IMR-90 (cell line): ENCODE measurements at regions not wholly inside any gene's neighbourhood (a gene's known extent, or its start where the extent isn't known, plus 50 kb on each side); places are given as distances from the start of the nearest gene placed in this dataset.

ENCODE experiments used
- ATAC-seq: fragments of 200-7000 bp; cut with Tn5 transposase; 2 replicates; pipeline ENCODE4 v1.9.1; 2020; ENCODE audit warnings: low read depth, mild to moderate bottlenecking, moderate library complexity
- BruUV-seq: library from RNA; stranded (reverse); fragments of 400-500 nt; replicated peaks from 2 replicates; lab custom pipeline; 2021; lab: Mats Ljungman, UMichigan
- CTCF ChIA-PET: fragments of 300-600 bp; formaldehyde crosslinking; extraction: SDS; loops from one replicate; lab custom pipeline; 2021; ENCODE audit warnings: antibody characterized with exemption; lab: Yijun Ruan, JAX
- POLR2A ChIA-PET: fragments of 300-600 bp; sonication (Branson Sonifier 250); formaldehyde crosslinking; loops from one replicate; lab custom pipeline; 2022; ENCODE audit warnings: antibody characterized with exemption; ENCODE audit not compliant: unreplicated experiment; lab: Charles Lee
- DNase-seq: peaks from one replicate; pipeline ENCODE4 v3.0.0; 2013
- H2AFZ ChIP-seq: replicated peaks from 2 replicates; pipeline ENCODE3; 2013; ENCODE audit warnings: low read length, mild to moderate bottlenecking; ENCODE audit not compliant: poor library complexity
- H2AK5ac ChIP-seq: 2 replicates; pipeline ENCODE4 v1.6.1; 2013; ENCODE audit warnings: low read depth, low read length, inconsistent platforms
- H2AK9ac ChIP-seq: replicated peaks from 2 replicates; pipeline ENCODE3; 2013; ENCODE audit warnings: mild to moderate bottlenecking, low read depth, low read length, moderate library complexity; ENCODE audit not compliant: poor library complexity
- H2BK120ac ChIP-seq: 2 replicates; pipeline ENCODE4 v1.6.1; 2013; ENCODE audit warnings: low read depth, low read length, inconsistent platforms
- H2BK15ac ChIP-seq: 3 replicates; pipeline ENCODE4 v1.6.1; 2013; ENCODE audit warnings: low read depth, low read length, inconsistent platforms
- H2BK20ac ChIP-seq: 2 replicates; pipeline ENCODE4 v1.6.1; 2013; ENCODE audit warnings: low read depth, mild to moderate bottlenecking, inconsistent platforms, low read length, moderate library complexity
- H2BK5ac ChIP-seq: 2 replicates; pipeline ENCODE4 v1.6.1; 2013; ENCODE audit warnings: mild to moderate bottlenecking, low read depth, low read length, inconsistent platforms; ENCODE audit not compliant: poor library complexity, severe bottlenecking
- H3K14ac ChIP-seq: replicated peaks from 2 replicates; pipeline ENCODE4 v1.6.1; 2013; ENCODE audit warnings: low read depth, low read length, inconsistent platforms
- H3K18ac ChIP-seq: 2 replicates; pipeline ENCODE4 v1.6.1; 2013; ENCODE audit warnings: low read depth, low read length, control low read depth
- H3K23ac ChIP-seq: 2 replicates; pipeline ENCODE4 v1.6.1; 2013; ENCODE audit warnings: low read depth, low read length, inconsistent platforms
- H3K27ac ChIP-seq: 2 replicates; pipeline ENCODE4 v1.5.1; 2013; ENCODE audit warnings: mild to moderate bottlenecking, control low read depth, low read length; ENCODE audit not compliant: insufficient read depth
- H3K27me3 ChIP-seq: 2 replicates; pipeline ENCODE4 v1.6.1; 2013; ENCODE audit warnings: low read length; ENCODE audit not compliant: control insufficient read depth, insufficient read depth
- H3K36me3 ChIP-seq: 2 replicates; pipeline ENCODE4 v1.6.1; 2013; ENCODE audit warnings: low read length, mixed read lengths; ENCODE audit not compliant: control insufficient read depth, insufficient read depth
- H3K4ac ChIP-seq: 2 replicates; pipeline ENCODE4 v1.6.1; 2013; ENCODE audit warnings: low read depth, low read length, inconsistent platforms
- H3K4me1 ChIP-seq: 2 replicates; pipeline ENCODE4 v1.6.1; 2013; ENCODE audit warnings: low read length, mixed read lengths; ENCODE audit not compliant: control insufficient read depth, insufficient read depth
- H3K4me2 ChIP-seq: 2 replicates; pipeline ENCODE4 v1.6.1; 2013; ENCODE audit warnings: low read depth, mild to moderate bottlenecking, control low read depth, low read length, moderate library complexity
- H3K4me3 ChIP-seq: 2 replicates; pipeline ENCODE4 v1.5.1; 2013; ENCODE audit warnings: low read depth, mild to moderate bottlenecking, control low read depth, low read length, moderate library complexity; ENCODE audit not compliant: insufficient read depth
- H3K56ac ChIP-seq: 2 replicates; pipeline ENCODE4 v1.6.1; 2013; ENCODE audit warnings: low read length, inconsistent platforms; ENCODE audit not compliant: insufficient read depth; ENCODE audit errors: extremely low read depth
- H3K79me1 ChIP-seq, 2 experiments: 2 replicates each; pipeline ENCODE4 v1.6.1; 2013; ENCODE audit warnings: low read length in 2 of 2, inconsistent platforms in 1 of 2, low read depth in 1 of 2
- H3K9ac ChIP-seq: 2 replicates; pipeline ENCODE4 v1.6.1; 2013; ENCODE audit warnings: low read depth, low read length, control low read depth
- H3K9me1 ChIP-seq: 2 replicates; pipeline ENCODE4 v1.6.1; 2013; ENCODE audit warnings: low read length, inconsistent platforms; ENCODE audit not compliant: insufficient read depth
- H3K9me3 ChIP-seq: 2 replicates; pipeline ENCODE4 v1.6.1; 2013; ENCODE audit warnings: low read length; ENCODE audit not compliant: control insufficient read depth, insufficient read depth
- H4K20me1 ChIP-seq: 2 replicates; pipeline ENCODE4 v1.6.1; 2013; ENCODE audit warnings: low read length, inconsistent platforms; ENCODE audit not compliant: insufficient read depth
- H4K5ac ChIP-seq: 2 replicates; pipeline ENCODE4 v1.6.1; 2013; ENCODE audit warnings: mild to moderate bottlenecking, low read depth, low read length, control low read depth
- H4K8ac ChIP-seq, 2 experiments: 2 replicates each; pipeline ENCODE4 v1.6.1; 2013; ENCODE audit warnings: low read depth in 2 of 2, low read length in 2 of 2, control low read depth in 1 of 2, inconsistent platforms in 1 of 2
- H4K91ac ChIP-seq: 2 replicates; pipeline ENCODE4 v1.6.1; 2013; ENCODE audit warnings: low read depth, low read length, inconsistent platforms; ENCODE audit not compliant: insufficient read depth
- BHLHE40 ChIP-seq: fragments of 150-350 bp; IDR thresholded peaks from 2 replicates; pipeline ENCODE4 v1.6.1; 2016; ENCODE audit warnings: mild to moderate bottlenecking, low read depth, low read length
- CEBPB ChIP-seq: IDR thresholded peaks from 2 replicates; pipeline ENCODE4 v1.6.1; 2012; ENCODE audit warnings: low read depth, low read length, improper control_type of control experiment
- CHD1 ChIP-seq: IDR thresholded peaks from 2 replicates; pipeline ENCODE4 v1.6.1; 2012; ENCODE audit warnings: low read depth, low read length, improper control_type of control experiment
- CTCF ChIP-seq: conservative IDR thresholded peaks from 2 replicates; pipeline ENCODE4 v1.5.1; 2012; ENCODE audit warnings: mild to moderate bottlenecking, low read depth, low read length, improper control_type of control experiment
- NFE2L2 ChIP-seq: fragments of 150-350 bp; IDR thresholded peaks from 2 replicates; pipeline ENCODE4 v1.6.1; 2016; ENCODE audit warnings: low read depth, mild to moderate bottlenecking, low read length
- RAD21 ChIP-seq: IDR thresholded peaks from 2 replicates; pipeline ENCODE4 v1.6.1; 2012; ENCODE audit warnings: low read length, improper control_type of control experiment
- RCOR1 ChIP-seq: IDR thresholded peaks from 2 replicates; pipeline ENCODE4 v1.6.1; 2012; ENCODE audit warnings: mild to moderate bottlenecking, low read length, improper control_type of control experiment; ENCODE audit not compliant: insufficient replicate concordance
- SMC3 ChIP-seq: fragments of 150-350 bp; IDR thresholded peaks from 2 replicates; pipeline ENCODE4 v1.6.1; 2016; ENCODE audit warnings: low read depth, mild to moderate bottlenecking, antibody characterized with exemption, low read length, moderate library complexity
- WGBS, 2 experiments: methylation state at CpG; one replicate each; pipeline versions ENCODE4 v1.1.5 to v1.1.7; 2013; ENCODE audit warnings: missing lambda C conversion rate in 2 of 2; ENCODE audit not compliant: insufficient read length in 1 of 2; ENCODE audit errors: extremely low coverage in 2 of 2; 5-methylcytosine and 5-hydroxymethylcytosine counted together
- dilution Hi-C: fragments of 300-500 bp; cut with HindIII; formaldehyde crosslinking; loops from one replicate; pipeline ENCODE4 v1.14.3; 2018; ENCODE audit warnings: low sequenced_read_pairs; ENCODE audit not compliant: unreplicated experiment
- in situ Hi-C: fragments of 300-500 bp; cut with MboI; formaldehyde crosslinking; loops from 3 replicates; pipeline ENCODE4 v1.14.3; 2019; ENCODE audit warnings: low sequenced_read_pairs, inconsistent platforms, mixed read lengths
- intact Hi-C: fragments of 100-400 bp; cut with micrococcal nuclease; formaldehyde crosslinking; loops from 2 replicates; pipeline ENCODE4 v1.10.0; 2022
- TF ChIP-seq, protein P1 (sequence below): fragments of 150-350 bp; IDR thresholded peaks from 2 replicates; pipeline ENCODE4 v1.6.1; 2017; ENCODE audit warnings: mild to moderate bottlenecking, antibody characterized with exemption, low read length, low read depth
- TF ChIP-seq, protein P2 (sequence below): fragments of 150-350 bp; IDR thresholded peaks from 2 replicates; pipeline ENCODE4 v1.6.1; 2016; ENCODE audit warnings: low read depth, mild to moderate bottlenecking, low read length, moderate library complexity, borderline replicate concordance

DNA sequence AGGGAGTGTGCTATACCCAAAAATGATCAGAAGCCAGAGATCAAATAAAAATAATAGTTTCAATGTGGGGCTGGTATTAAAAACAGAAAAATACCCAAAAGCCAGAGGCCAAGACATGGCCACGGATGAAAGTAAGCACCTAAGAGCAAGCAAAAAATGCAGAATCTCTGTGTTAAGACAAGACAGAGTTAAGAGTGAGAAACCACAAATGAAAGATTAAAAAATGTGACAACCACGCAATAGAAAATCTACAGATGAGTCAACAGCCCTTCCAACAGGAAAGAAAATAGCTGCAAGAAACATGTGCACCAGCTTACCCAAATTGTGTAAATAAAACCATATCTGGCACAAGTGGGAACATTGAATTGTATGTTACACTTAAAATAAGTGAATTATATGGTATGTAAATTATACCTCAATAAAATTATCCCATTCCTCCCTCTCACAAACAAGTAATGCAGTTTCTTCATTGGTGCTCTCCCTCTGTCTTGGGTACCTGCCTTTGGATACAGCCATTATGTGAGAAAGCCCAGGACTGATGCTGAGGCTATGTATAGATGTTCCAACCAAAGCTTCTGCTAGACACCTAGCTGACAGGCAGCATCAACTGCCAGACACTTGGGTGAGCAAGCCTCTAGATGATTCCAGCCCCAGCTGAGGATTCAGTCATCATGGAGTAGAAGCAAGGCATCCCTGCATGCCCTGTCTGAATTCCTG lies 55.3 kb upstream of the UFL1 start:
- POLR2A ChIA-PET = no interaction called here
- DNase-seq = no peak
- Histone ChIP-seq H3K36me3 (no peaks in the 10 kb centered on the region), H3K27ac (no peak overlapping the region), H3K4me3 (no peak overlapping the region), H2BK5ac (no peak overlapping the region), H3K79me1 (no peaks in the 10 kb centered on the region), H2AK9ac (no peak overlapping the region), H3K14ac (no peak overlapping the region), H4K91ac (no peak overlapping the region), H3K18ac (no peak overlapping the region), H3K9ac (no peak overlapping the region), H2BK20ac (no peak overlapping the region), H3K27me3 (no peaks in the 10 kb centered on the region), H3K4me1 (no peaks in the 10 kb centered on the region), H3K9me1 (no peaks in the 10 kb centered on the region), H3K4me2 (no peak overlapping the region), H2BK15ac (no peak overlapping the region), H3K4ac (no peak overlapping the region), H4K20me1 (no peaks in the 10 kb centered on the region), H3K9me3 (no peaks in the 10 kb centered on the region), H3K23ac (no peak overlapping the region), H2BK120ac (no peak overlapping the region), H2AK5ac (no peak overlapping the region), H3K56ac (no peak overlapping the region), H2AFZ (no peak overlapping the region), H4K5ac (no peak overlapping the region), H4K8ac (no peak overlapping the region)
- TF ChIP-seq CTCF = no peak
- TF ChIP-seq CHD1 = no peak
- no peak for TF ChIP-seq RCOR1
- no peak for TF ChIP-seq CEBPB
- no peak for TF ChIP-seq RAD21
- TF ChIP-seq, protein P1, sequence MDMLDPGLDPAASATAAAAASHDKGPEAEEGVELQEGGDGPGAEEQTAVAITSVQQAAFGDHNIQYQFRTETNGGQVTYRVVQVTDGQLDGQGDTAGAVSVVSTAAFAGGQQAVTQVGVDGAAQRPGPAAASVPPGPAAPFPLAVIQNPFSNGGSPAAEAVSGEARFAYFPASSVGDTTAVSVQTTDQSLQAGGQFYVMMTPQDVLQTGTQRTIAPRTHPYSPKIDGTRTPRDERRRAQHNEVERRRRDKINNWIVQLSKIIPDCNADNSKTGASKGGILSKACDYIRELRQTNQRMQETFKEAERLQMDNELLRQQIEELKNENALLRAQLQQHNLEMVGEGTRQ = no peak
- TF ChIP-seq BHLHE40 = no peak
- no peak for TF ChIP-seq SMC3
- TF ChIP-seq, protein P2, sequence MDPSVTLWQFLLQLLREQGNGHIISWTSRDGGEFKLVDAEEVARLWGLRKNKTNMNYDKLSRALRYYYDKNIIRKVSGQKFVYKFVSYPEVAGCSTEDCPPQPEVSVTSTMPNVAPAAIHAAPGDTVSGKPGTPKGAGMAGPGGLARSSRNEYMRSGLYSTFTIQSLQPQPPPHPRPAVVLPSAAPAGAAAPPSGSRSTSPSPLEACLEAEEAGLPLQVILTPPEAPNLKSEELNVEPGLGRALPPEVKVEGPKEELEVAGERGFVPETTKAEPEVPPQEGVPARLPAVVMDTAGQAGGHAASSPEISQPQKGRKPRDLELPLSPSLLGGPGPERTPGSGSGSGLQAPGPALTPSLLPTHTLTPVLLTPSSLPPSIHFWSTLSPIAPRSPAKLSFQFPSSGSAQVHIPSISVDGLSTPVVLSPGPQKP = no peak
- no peak for TF ChIP-seq NFE2L2
- dilution Hi-C loops (no loop called here), in situ Hi-C loops (no loop called here), intact Hi-C loops (no loop called here)
- CTCF ChIA-PET = no interaction called here
- BruUV-seq = no TSS peak
- ATAC-seq = no peak
- no CpG with 5 or more reads among the region's 2 CpGs for WGBS, 2 experiments
